ENCODE measurements at regions not wholly inside any gene's neighbourhood (a gene's known extent, or its start where the extent isn't known, plus 50 kb on each side); places are given as distances from the start of the nearest gene placed in this dataset.
A peak's percentile ranks its signal among the peaks of the same experiment; 100 is the strongest.

- Histone ChIP-seq H3K4me3 (ENCODE audit: low read depth, low read length, poor library complexity, severe bottlenecking) (no peak overlapping the region), H3K27me3 (replicated peaks; ENCODE audit: insufficient read depth, low read depth, low read length, poor library complexity) (no peaks in the 10 kb centered on the region), H3K4me1 (ENCODE audit: insufficient read depth, low read length, poor library complexity, severe bottlenecking) (peaks cover 14% of the 10 kb centered on the region), H3K27ac (ENCODE audit: low read depth, low read length, poor library complexity, severe bottlenecking) (no peak overlapping the region), H3K36me3 (ENCODE audit: insufficient read depth, low read length, poor library complexity, severe bottlenecking) (no peaks in the 10 kb centered on the region), H3K9me3 (ENCODE audit: low read depth, low read length, poor library complexity, severe bottlenecking) (no peaks in the 10 kb centered on the region)
- DNase-seq (ENCODE audit: low spot score), result peak; percentile 65
- POLR2A ChIA-PET (ENCODE audit: low non-redundant PET), result no interaction called here
- TF ChIP-seq CTCF (conservative IDR thresholded peaks at IDR 0.05; ENCODE audit: low read depth, low read length) (peak; percentile 70), EZH2 (IDR thresholded peaks at IDR 0.05; ENCODE audit: borderline replicate concordance, low read depth, low read length, poor library complexity, severe bottlenecking) (no peak)
- intact Hi-C loops (cut with micrococcal nuclease; ENCODE audit: unreplicated experiment), result no loop called here
- CTCF ChIA-PET, result interaction anchor here (0.5 to 3.1 kb wide), 7 partner anchors 19 to 319 kb away, joined by 3 to 25 read pairs (median 7); no protein-coding TSS in a partner anchor
- BruUV-seq (replicated peaks), result no TSS peak
Measured at GRCh38 chr1:18556364-18556763, 74.3 kb upstream of the PAX7 start.

GRCh38 chr1:18557621-18558465, 72.8 kb upstream of the PAX7 start:
- no peaks in the 10 kb centered on the region for H3K27me3 ChIP-seq (replicated peaks; ENCODE audit: insufficient read depth, low read depth, low read length, poor library complexity)
- H3K9me3 ChIP-seq (ENCODE audit: low read depth, low read length, poor library complexity, severe bottlenecking), result no peaks in the 10 kb centered on the region
- H3K36me3 ChIP-seq (ENCODE audit: insufficient read depth, low read length, poor library complexity, severe bottlenecking), result no peaks in the 10 kb centered on the region
- BruUV-seq (replicated peaks), result no TSS peak
- TF ChIP-seq EZH2 (IDR thresholded peaks at IDR 0.05; ENCODE audit: borderline replicate concordance, low read depth, low read length, poor library complexity, severe bottlenecking) (no peak), CTCF (conservative IDR thresholded peaks at IDR 0.05; ENCODE audit: low read depth, low read length) (no peak)
- intact Hi-C loops (cut with micrococcal nuclease; ENCODE audit: unreplicated experiment), result no loop called here
- CTCF ChIA-PET, result no interaction called here
- H3K4me3 ChIP-seq (ENCODE audit: low read depth, low read length, poor library complexity, severe bottlenecking), result peak overlapping the region; percentile 23
- H3K27ac ChIP-seq (ENCODE audit: low read depth, low read length, poor library complexity, severe bottlenecking), result no peak overlapping the region
- H3K4me1 ChIP-seq (ENCODE audit: insufficient read depth, low read length, poor library complexity, severe bottlenecking), result peaks cover 14% of the 10 kb centered on the region
- peak; percentile 66 for DNase-seq (ENCODE audit: low spot score)
- POLR2A ChIA-PET (ENCODE audit: low non-redundant PET), result no interaction called here

- H3K27ac ChIP-seq (ENCODE audit: low read depth, low read length, poor library complexity, severe bottlenecking), result no peak overlapping the region
- TF ChIP-seq EZH2 (IDR thresholded peaks at IDR 0.05; ENCODE audit: borderline replicate concordance, low read depth, low read length, poor library complexity, severe bottlenecking) (no peak), CTCF (conservative IDR thresholded peaks at IDR 0.05; ENCODE audit: low read depth, low read length) (no peak)
- intact Hi-C loops (cut with micrococcal nuclease; ENCODE audit: unreplicated experiment), result no loop called here
- no peak for DNase-seq (ENCODE audit: low spot score)
- H3K27me3 ChIP-seq (replicated peaks; ENCODE audit: insufficient read depth, low read depth, low read length, poor library complexity), result no peaks in the 10 kb centered on the region
- CTCF ChIA-PET, result interaction anchor here (0.6 to 1.2 kb wide), 2 partner anchors 15 to 299 kb away, joined by 3 to 5 read pairs; no protein-coding TSS in a partner anchor
- no peak overlapping the region for H3K4me3 ChIP-seq (ENCODE audit: low read depth, low read length, poor library complexity, severe bottlenecking)
- no TSS peak for BruUV-seq (replicated peaks)
- H3K4me1 ChIP-seq (ENCODE audit: insufficient read depth, low read length, poor library complexity, severe bottlenecking), result peaks cover 14% of the 10 kb centered on the region
- no peaks in the 10 kb centered on the region for H3K9me3 ChIP-seq (ENCODE audit: low read depth, low read length, poor library complexity, severe bottlenecking)
- POLR2A ChIA-PET (ENCODE audit: low non-redundant PET), result no interaction called here
- no peaks in the 10 kb centered on the region for H3K36me3 ChIP-seq (ENCODE audit: insufficient read depth, low read length, poor library complexity, severe bottlenecking)
Measured at GRCh38 chr1:18560692-18561091, 70.0 kb upstream of the PAX7 start.
